GM12878 (cell line): ENCODE measurements at regions not wholly inside any gene's neighbourhood (a gene's known extent, or its start where the extent isn't known, plus 50 kb on each side); places are given as distances from the start of the nearest gene placed in this dataset.

ENCODE experiments used
- ATAC-seq: fragments of 200-7000 bp; cut with Tn5 transposase; 3 replicates; pipeline ENCODE4 v1.9.1; 2020; ENCODE audit warnings: mild to moderate bottlenecking, moderate library complexity
- BruUV-seq: library from RNA; stranded (reverse); fragments of 400-500 nt; replicated peaks from 2 replicates; lab custom pipeline; 2021; lab: Mats Ljungman, UMichigan
- CTCF ChIA-PET: fragments of 300-600 bp; sonication (Branson Sonifier 250); formaldehyde crosslinking; extraction: SDS; loops from one replicate; lab custom pipeline; 2021; ENCODE audit warnings: inconsistent platforms; lab: Yijun Ruan, JAX
- POLR2A ChIA-PET: fragments of 350-600 bp; formaldehyde crosslinking; extraction: SDS; loops from one replicate; lab custom pipeline; 2021; ENCODE audit warnings: inconsistent platforms; lab: Charles Lee
- RAD21 ChIA-PET: fragments of 300-600 bp; sonication (Branson Sonifier 250); formaldehyde crosslinking; loops from one replicate; lab custom pipeline; 2023; ENCODE audit warnings: antibody characterized with exemption; ENCODE audit not compliant: unreplicated experiment; lab: Charles Lee
- SMC1A ChIA-PET: fragments of 300-600 bp; sonication (Branson Sonifier 250); formaldehyde crosslinking; loops from one replicate; lab custom pipeline; 2023; ENCODE audit not compliant: unreplicated experiment, uncharacterized antibody; lab: Charles Lee
- DNase-seq: peaks from one replicate; pipeline ENCODE4 v3.0.0-alpha.2; 2011; ENCODE audit warnings: low read depth, low spot score
- FAIRE-seq: peaks from 3 replicates; lab custom pipeline; 2011; peaks lifted over from hg19 to GRCh38; lab: Jason Lieb, UNC
- H2AFZ ChIP-seq: 2 replicates; pipeline ENCODE4 v1.6.0; 2011; ENCODE audit warnings: low read depth, low read length, control low read depth; ENCODE audit not compliant: control insufficient read depth
- H3K27ac ChIP-seq: 2 replicates; pipeline ENCODE4 v1.5.1; 2011; ENCODE audit warnings: control low read depth; ENCODE audit not compliant: control insufficient read depth, insufficient read depth
- H3K27me3 ChIP-seq, 2 experiments: replicated peaks in 1 of 2; 2 replicates each; pipeline versions ENCODE4 v1.6.0 to v1.6.1; 2011; ENCODE audit warnings: low read length in 1 of 2; ENCODE audit not compliant: control insufficient read depth in 2 of 2, insufficient read depth in 2 of 2
- H3K36me3 ChIP-seq, 2 experiments: 2 replicates each; pipeline ENCODE4 v1.5.1; 2011; ENCODE audit warnings: low read length in 1 of 2; ENCODE audit not compliant: control insufficient read depth in 2 of 2, insufficient read depth in 2 of 2
- H3K4me1 ChIP-seq: 2 replicates; pipeline ENCODE4 v1.6.1; 2011; ENCODE audit warnings: mild to moderate bottlenecking, low read length, moderate library complexity, mixed read lengths; ENCODE audit not compliant: control insufficient read depth, insufficient read depth
- H3K4me2 ChIP-seq: 2 replicates; pipeline ENCODE4 v1.6.0; 2011; ENCODE audit warnings: control low read depth; ENCODE audit not compliant: control insufficient read depth, insufficient read depth
- H3K4me3 ChIP-seq: fragments of 200-600 bp; sonication (generic); 2 replicates; pipeline ENCODE4 v1.5.1; 2016
- H3K79me2 ChIP-seq: 2 replicates; pipeline ENCODE4 v1.6.0; 2011; ENCODE audit warnings: low read length; ENCODE audit not compliant: control insufficient read depth, insufficient read depth
- H3K9ac ChIP-seq: 2 replicates; pipeline ENCODE4 v1.8.0; 2011; ENCODE audit warnings: low read length, control low read depth, mixed read lengths; ENCODE audit not compliant: control insufficient read depth, insufficient read depth
- H3K9me3 ChIP-seq: replicated peaks from 3 replicates; pipeline ENCODE4 v1.5.1; 2011; ENCODE audit warnings: mild to moderate bottlenecking, low read length; ENCODE audit not compliant: control insufficient read depth, insufficient read depth
- H4K20me1 ChIP-seq: 2 replicates; pipeline ENCODE4 v1.6.0; 2011; ENCODE audit not compliant: control insufficient read depth, insufficient read depth
- BHLHE40 ChIP-seq, 2 experiments: fragments of 450-650 bp in 1 of 2; IDR thresholded peaks; 2 replicates each; pipeline ENCODE4 v1.6.1; 2011 to 2017; ENCODE audit warnings: low read depth in 2 of 2, borderline replicate concordance in 1 of 2, improper control_type of control experiment in 1 of 2, low read length in 1 of 2, mild to moderate bottlenecking in 1 of 2
- CREB1 ChIP-seq: IDR thresholded peaks from 2 replicates; pipeline ENCODE4 v1.6.1; 2012; ENCODE audit warnings: low read depth, mild to moderate bottlenecking, inconsistent platforms
- CREM ChIP-seq: IDR thresholded peaks from 2 replicates; pipeline ENCODE4 v1.6.1; 2014; ENCODE audit warnings: antibody characterized with exemption, low read depth
- EGR1 ChIP-seq, 2 experiments: IDR thresholded peaks; 1 replicate in 1 of 2; 2 replicates in 1 of 2; pipeline ENCODE4 v1.6.1; 2011 to 2012; ENCODE audit warnings: low read depth in 2 of 2, low read length in 2 of 2, borderline replicate concordance in 1 of 2, mild to moderate bottlenecking in 1 of 2, moderate library complexity in 1 of 2
- FOXK2 ChIP-seq: fragments of 450-650 bp; IDR thresholded peaks from 2 replicates; pipeline ENCODE4 v1.6.1; 2017; ENCODE audit warnings: mild to moderate bottlenecking, moderate library complexity
- KAT2A ChIP-seq: conservative IDR thresholded peaks from 2 replicates; pipeline ENCODE4 v1.6.1; 2011; ENCODE audit warnings: low read depth, low read length; ENCODE audit not compliant: control insufficient read depth
- PAX5 ChIP-seq: IDR thresholded peaks from 2 replicates; pipeline ENCODE4 v1.6.1; 2011; ENCODE audit warnings: low read depth, low read length, borderline replicate concordance
- PML ChIP-seq: IDR thresholded peaks from 2 replicates; pipeline ENCODE4 v1.6.1; 2012; ENCODE audit warnings: low read length, inconsistent platforms
- RAD21 ChIP-seq: IDR thresholded peaks from 2 replicates; pipeline ENCODE4 v1.6.1; 2011; ENCODE audit warnings: mild to moderate bottlenecking, low read depth, low read length, moderate library complexity; ENCODE audit not compliant: insufficient read depth
- SUZ12 ChIP-seq: fragments of 200-600 bp; sonication (generic); IDR thresholded peaks from one replicate; pipeline ENCODE4 v1.6.1; 2018; ENCODE audit warnings: antibody characterized with exemption, mild to moderate bottlenecking; ENCODE audit not compliant: unreplicated experiment
- in situ Hi-C: fragments of 300-500 bp; cut with MboI; formaldehyde crosslinking; loops from 9 replicates; pipeline ENCODE4 v1.14.3; 2018; ENCODE audit warnings: mixed read lengths
- intact Hi-C: fragments of 100-400 bp; cut with micrococcal nuclease; formaldehyde crosslinking; loops from one replicate; pipeline ENCODE4 v1.14.2; 2022; ENCODE audit not compliant: unreplicated experiment
- TF ChIP-seq, protein P1 (sequence below): IDR thresholded peaks from 2 replicates; pipeline ENCODE4 v1.6.1; 2012; ENCODE audit warnings: low read length, inconsistent platforms
- TF ChIP-seq, protein P2 (sequence below): fragments of 450-650 bp; IDR thresholded peaks from 2 replicates; pipeline ENCODE4 v1.6.1; 2017; ENCODE audit warnings: mild to moderate bottlenecking, low read depth, inconsistent platforms; ENCODE audit not compliant: poor library complexity, severe bottlenecking
- TF ChIP-seq, protein P3 (sequence below): fragments of 450-650 bp; formaldehyde crosslinking; IDR thresholded peaks from 2 replicates; pipeline ENCODE4 v1.4.0; 2022; ENCODE audit warnings: mild to moderate bottlenecking, moderate library complexity

DNA sequence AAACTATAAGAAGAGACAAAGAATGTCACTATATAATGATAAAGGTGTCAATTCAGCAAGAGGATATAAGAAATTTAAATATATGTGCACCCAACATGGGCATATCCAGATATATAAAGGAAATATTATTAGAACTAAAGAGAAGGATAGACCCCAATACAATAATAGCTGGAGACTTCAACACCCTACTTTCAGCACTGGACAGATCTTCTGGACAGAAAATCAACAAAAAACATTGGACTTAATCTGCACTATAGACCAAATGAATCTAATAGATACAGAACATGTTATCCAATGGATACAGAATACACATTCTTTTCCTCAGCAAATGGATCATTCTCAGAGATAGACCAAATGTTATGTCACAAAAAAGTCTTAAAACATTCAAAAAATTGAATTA is 327.7 kb downstream of the PPP1R2C start:
- FAIRE-seq (no peak), DNase-seq (no peak), ATAC-seq (no peak)
- Histone ChIP-seq H2AFZ (no peak overlapping the region), H3K4me3 (no peak overlapping the region), H3K79me2 (no peaks in the 10 kb centered on the region), H3K4me1 (no peaks in the 10 kb centered on the region), H3K27ac (no peak overlapping the region), H3K4me2 (no peak overlapping the region), H3K27me3 (no peaks in the 10 kb centered on the region), H4K20me1 (no peaks in the 10 kb centered on the region), H3K36me3 (no peaks in the 10 kb centered on the region), H3K9me3 (no peaks in the 10 kb centered on the region; the same call in 2 of the 3 replicates), H3K9ac (no peak overlapping the region)
- ChIA-PET POLR2A (no interaction called here), RAD21 (no interaction called here), SMC1A (no interaction called here), CTCF (no interaction called here)
- in situ Hi-C loops (no loop called here), intact Hi-C loops (loop anchor here (10.0 kb wide), 1 partner anchor 165 kb away; no protein-coding TSS in a partner anchor)
- BruUV-seq, result no TSS peak
- TF ChIP-seq SUZ12, result no peak
- no peak for TF ChIP-seq EGR1 (IDR thresholded peaks at IDR 0.05; ENCODE audit: borderline replicate concordance in 1 of 2, low read depth in 2 of 2, low read length in 2 of 2)
- TF ChIP-seq FOXK2, result no peak
- no peak for TF ChIP-seq CREB1
- TF ChIP-seq BHLHE40 (IDR thresholded peaks at IDR 0.05; ENCODE audit: borderline replicate concordance in 1 of 2, low read depth in 2 of 2, low read length in 1 of 2), result no peak
- TF ChIP-seq, protein P1, sequence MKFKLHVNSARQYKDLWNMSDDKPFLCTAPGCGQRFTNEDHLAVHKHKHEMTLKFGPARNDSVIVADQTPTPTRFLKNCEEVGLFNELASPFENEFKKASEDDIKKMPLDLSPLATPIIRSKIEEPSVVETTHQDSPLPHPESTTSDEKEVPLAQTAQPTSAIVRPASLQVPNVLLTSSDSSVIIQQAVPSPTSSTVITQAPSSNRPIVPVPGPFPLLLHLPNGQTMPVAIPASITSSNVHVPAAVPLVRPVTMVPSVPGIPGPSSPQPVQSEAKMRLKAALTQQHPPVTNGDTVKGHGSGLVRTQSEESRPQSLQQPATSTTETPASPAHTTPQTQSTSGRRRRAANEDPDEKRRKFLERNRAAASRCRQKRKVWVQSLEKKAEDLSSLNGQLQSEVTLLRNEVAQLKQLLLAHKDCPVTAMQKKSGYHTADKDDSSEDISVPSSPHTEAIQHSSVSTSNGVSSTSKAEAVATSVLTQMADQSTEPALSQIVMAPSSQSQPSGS, result no peak
- TF ChIP-seq PAX5, result no peak
- no peak for TF ChIP-seq KAT2A
- TF ChIP-seq, protein P2, sequence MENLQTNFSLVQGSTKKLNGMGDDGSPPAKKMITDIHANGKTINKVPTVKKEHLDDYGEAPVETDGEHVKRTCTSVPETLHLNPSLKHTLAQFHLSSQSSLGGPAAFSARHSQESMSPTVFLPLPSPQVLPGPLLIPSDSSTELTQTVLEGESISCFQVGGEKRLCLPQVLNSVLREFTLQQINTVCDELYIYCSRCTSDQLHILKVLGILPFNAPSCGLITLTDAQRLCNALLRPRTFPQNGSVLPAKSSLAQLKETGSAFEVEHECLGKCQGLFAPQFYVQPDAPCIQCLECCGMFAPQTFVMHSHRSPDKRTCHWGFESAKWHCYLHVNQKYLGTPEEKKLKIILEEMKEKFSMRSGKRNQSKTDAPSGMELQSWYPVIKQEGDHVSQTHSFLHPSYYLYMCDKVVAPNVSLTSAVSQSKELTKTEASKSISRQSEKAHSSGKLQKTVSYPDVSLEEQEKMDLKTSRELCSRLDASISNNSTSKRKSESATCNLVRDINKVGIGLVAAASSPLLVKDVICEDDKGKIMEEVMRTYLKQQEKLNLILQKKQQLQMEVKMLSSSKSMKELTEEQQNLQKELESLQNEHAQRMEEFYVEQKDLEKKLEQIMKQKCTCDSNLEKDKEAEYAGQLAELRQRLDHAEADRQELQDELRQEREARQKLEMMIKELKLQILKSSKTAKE, result no peak
- TF ChIP-seq, protein P3, sequence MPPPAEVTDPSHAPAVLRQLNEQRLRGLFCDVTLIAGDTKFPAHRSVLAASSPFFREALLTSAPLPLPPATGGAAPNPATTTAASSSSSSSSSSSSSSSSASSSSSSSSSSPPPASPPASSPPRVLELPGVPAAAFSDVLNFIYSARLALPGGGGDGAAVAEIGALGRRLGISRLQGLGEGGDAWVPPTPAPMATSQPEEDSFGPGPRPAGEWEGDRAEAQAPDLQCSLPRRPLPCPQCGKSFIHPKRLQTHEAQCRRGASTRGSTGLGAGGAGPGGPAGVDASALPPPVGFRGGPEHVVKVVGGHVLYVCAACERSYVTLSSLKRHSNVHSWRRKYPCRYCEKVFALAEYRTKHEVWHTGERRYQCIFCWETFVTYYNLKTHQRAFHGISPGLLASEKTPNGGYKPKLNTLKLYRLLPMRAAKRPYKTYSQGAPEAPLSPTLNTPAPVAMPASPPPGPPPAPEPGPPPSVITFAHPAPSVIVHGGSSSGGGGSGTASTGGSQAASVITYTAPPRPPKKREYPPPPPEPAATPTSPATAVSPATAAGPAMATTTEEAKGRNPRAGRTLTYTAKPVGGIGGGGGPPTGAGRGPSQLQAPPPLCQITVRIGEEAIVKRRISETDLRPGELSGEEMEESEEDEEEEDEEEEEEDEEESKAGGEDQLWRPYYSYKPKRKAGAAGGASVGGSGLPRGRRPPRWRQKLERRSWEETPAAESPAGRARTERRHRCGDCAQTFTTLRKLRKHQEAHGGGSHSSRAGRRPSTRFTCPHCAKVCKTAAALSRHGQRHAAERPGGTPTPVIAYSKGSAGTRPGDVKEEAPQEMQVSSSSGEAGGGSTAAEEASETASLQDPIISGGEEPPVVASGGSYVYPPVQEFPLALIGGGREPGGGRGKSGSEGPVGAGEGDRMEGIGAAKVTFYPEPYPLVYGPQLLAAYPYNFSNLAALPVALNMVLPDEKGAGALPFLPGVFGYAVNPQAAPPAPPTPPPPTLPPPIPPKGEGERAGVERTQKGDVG (CRISPR knock-in tag), result no peak
- TF ChIP-seq CREM, result no peak
- TF ChIP-seq RAD21, result no peak
- TF ChIP-seq PML, result no peak
